ENCODE measurements at regions not wholly inside any gene's neighbourhood (a gene's known extent, or its start where the extent isn't known, plus 50 kb on each side); places are given as distances from the start of the nearest gene placed in this dataset.

DNA sequence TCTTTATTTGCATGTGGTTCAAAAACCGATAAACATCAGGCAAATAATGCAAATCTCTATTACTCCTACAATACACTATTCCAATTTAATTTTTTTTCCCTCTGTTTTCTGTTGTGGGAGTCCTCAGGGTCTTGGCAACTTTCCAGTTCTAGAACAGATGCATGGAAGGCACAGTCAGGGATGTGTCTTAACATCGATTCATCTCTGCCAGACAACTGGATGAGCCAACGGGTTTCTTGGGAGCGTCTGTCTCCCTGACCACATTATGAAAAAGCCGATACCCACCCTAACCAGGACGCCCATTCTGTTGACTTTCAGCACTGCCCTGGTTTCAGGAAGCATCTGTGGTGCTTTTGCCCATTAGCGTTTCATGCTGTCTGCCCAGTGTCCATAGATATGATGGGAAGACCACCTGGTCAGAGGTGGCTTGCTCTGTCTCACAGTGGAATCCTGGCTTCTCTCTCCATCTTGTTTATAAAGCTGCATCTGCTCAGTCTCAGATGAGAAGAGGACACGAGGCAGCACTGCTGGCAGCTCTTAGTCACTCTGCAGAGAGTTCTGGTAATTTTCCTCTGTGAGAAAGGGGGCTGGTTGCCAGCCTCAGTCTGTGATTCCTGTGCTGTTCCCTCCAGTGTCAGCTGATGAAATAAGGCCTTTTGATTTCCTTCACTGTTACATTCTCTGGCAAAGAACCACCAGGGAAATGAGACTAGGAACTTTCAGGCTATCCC, 57.9 kb upstream of the KCNE4 start:
- WGBS, 3 donors, result 53 to 70% (median 65%) methylated on average over 8 of the region's 8 CpGs
- no peaks in the 10 kb centered on the region for H3K36me3 ChIP-seq (ENCODE audit: control insufficient read depth in 3 of 3, insufficient read depth in 2 of 3, low read depth in 1 of 3, low read length in 3 of 3)
- peak overlapping the region in 1 of 3 donors; percentile 84 for H3K27ac ChIP-seq (ENCODE audit: low read depth in 1 of 3, low read length in 2 of 3)
- H3K9me3 ChIP-seq (ENCODE audit: control insufficient read depth in 2 of 2, insufficient read depth in 1 of 2, low read depth in 1 of 2, low read length in 1 of 2), result no peaks in the 10 kb centered on the region
- FAIRE-seq, result no peak
- DNase-seq, result peak in 1 of 2 donors; percentile 18
- no peaks in the 10 kb centered on the region for H3K27me3 ChIP-seq (ENCODE audit: control insufficient read depth in 3 of 3, insufficient read depth in 3 of 3, low read length in 3 of 3)
- no peaks in the 10 kb centered on the region for H3K4me1 ChIP-seq (ENCODE audit: control insufficient read depth in 3 of 3, insufficient read depth in 2 of 3, low read depth in 1 of 3, low read length in 2 of 3)
- no peak overlapping the region for H3K4me3 ChIP-seq (ENCODE audit: low read depth in 1 of 3, low read length in 3 of 3)

DNA sequence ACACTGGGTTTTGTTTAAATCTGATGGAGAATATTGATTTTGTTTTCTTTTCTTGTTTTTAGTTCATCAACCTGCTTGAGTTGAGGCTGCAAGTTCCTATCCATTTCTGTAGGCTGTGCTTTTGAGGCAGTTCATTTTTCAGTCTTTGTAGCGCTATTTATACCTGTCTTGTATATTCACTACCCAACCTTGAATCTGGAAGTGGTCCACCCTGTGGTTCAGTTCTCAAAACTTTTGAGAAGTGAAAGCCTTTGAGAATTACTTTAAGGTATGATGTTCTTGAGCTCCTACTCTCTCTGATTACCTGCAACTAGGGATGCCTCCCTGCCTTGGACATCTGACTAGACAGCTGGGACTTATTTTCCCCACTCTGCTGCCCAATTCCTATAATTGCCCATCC, 53.5 kb upstream of the KCNE4 start:
- DNase-seq (no peak), FAIRE-seq (no peak)
- Histone ChIP-seq H3K27ac (ENCODE audit: low read depth in 1 of 3, low read length in 2 of 3) (no peak overlapping the region), H3K4me1 (ENCODE audit: control insufficient read depth in 3 of 3, insufficient read depth in 2 of 3, low read depth in 1 of 3, low read length in 2 of 3) (no peaks in the 10 kb centered on the region), H3K9me3 (ENCODE audit: control insufficient read depth in 2 of 2, insufficient read depth in 1 of 2, low read depth in 1 of 2, low read length in 1 of 2) (no peaks in the 10 kb centered on the region), H3K27me3 (ENCODE audit: control insufficient read depth in 3 of 3, insufficient read depth in 3 of 3, low read length in 3 of 3) (no peaks in the 10 kb centered on the region), H3K36me3 (ENCODE audit: control insufficient read depth in 3 of 3, insufficient read depth in 2 of 3, low read depth in 1 of 3, low read length in 3 of 3) (no peaks in the 10 kb centered on the region), H3K4me3 (ENCODE audit: low read depth in 1 of 3, low read length in 3 of 3) (no peak overlapping the region)
- 90 to 96% (median 93%) methylated on average over 1 of the region's 1 CpG for WGBS, 3 donors

DNA sequence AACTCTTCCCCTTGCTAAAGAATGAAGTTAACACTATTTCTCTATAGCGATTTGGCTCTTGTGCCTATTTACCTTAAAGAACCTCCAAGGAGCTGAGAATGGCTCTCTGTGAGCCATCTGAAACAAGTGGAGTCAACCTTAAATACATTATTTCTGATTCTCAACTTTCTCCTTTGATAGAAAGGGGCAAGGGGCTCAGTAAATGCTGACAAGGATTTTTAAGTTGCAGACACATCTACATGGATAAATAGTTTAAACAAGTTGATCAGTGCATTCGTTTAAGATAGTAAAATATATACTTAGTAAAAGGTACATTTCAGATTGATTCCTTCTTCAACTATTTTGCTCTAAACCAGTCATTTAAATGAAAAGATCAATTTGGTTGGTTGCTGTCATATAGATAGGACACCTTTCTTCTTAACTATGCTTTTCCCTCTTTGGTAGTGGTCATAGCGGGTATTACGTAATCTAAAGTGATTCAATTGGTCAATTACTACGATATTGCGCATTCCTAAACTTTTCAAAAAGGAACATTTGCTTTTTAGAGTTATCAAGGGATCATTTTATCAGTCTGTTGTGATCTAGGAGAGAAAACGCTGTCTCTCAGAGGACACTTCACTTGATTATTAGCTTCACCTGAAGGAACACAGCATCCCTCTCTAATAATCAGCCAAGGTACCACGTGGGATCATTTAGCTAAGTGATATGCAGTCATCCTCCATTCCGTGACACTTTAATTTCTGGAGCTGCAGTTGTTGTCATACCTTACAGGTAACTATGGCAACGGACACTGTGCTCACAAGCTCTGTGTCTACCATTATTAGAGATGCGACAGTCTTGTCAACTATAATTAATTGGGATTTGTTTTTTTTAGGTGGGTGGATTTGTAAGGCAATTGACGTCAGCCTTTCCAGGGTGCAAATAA, 50.9 kb upstream of the KCNE4 start:
- Histone ChIP-seq H3K36me3 (ENCODE audit: control insufficient read depth in 3 of 3, insufficient read depth in 2 of 3, low read depth in 1 of 3, low read length in 3 of 3) (no peaks in the 10 kb centered on the region), H3K27ac (ENCODE audit: low read depth in 1 of 3, low read length in 2 of 3) (no peak overlapping the region), H3K4me1 (ENCODE audit: control insufficient read depth in 3 of 3, insufficient read depth in 2 of 3, low read depth in 1 of 3, low read length in 2 of 3) (no peaks in the 10 kb centered on the region), H3K4me3 (ENCODE audit: low read depth in 1 of 3, low read length in 3 of 3) (no peak overlapping the region), H3K9me3 (ENCODE audit: control insufficient read depth in 2 of 2, insufficient read depth in 1 of 2, low read depth in 1 of 2, low read length in 1 of 2) (no peaks in the 10 kb centered on the region), H3K27me3 (ENCODE audit: control insufficient read depth in 3 of 3, insufficient read depth in 3 of 3, low read length in 3 of 3) (no peaks in the 10 kb centered on the region)
- no peak for DNase-seq
- no peak for FAIRE-seq
- 73 to 81% (median 77%) methylated on average over 12 of the region's 12 CpGs for WGBS, 3 donors

DNA sequence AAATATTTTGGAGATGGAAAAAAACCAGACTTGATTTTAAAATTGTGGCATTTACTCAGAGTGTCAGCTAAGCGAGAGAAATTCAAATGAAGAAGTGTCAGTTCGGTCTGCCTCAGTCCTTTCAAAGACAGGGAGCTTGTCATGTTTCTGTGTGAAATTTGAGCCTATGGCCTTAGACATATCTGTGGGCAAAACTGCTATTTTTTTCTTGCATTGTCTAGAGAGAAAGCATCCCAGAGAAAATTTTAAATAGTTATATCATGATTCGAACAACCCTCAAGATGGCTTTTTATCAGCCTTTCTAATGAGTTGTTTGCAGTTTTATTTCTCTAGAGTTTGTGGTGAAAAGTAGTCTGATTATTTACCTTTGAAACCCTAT, 50.2 kb upstream of the KCNE4 start:
- no peaks in the 10 kb centered on the region for H3K27me3 ChIP-seq (ENCODE audit: control insufficient read depth in 3 of 3, insufficient read depth in 3 of 3, low read length in 3 of 3)
- no peaks in the 10 kb centered on the region for H3K9me3 ChIP-seq (ENCODE audit: control insufficient read depth in 2 of 2, insufficient read depth in 1 of 2, low read depth in 1 of 2, low read length in 1 of 2)
- no peak for DNase-seq
- H3K36me3 ChIP-seq (ENCODE audit: control insufficient read depth in 3 of 3, insufficient read depth in 2 of 3, low read depth in 1 of 3, low read length in 3 of 3), result no peaks in the 10 kb centered on the region
- WGBS, 3 donors, result 84 to 90% (median 88%) methylated on average over 3 of the region's 3 CpGs
- H3K27ac ChIP-seq (ENCODE audit: low read depth in 1 of 3, low read length in 2 of 3), result no peak overlapping the region
- no peak overlapping the region for H3K4me3 ChIP-seq (ENCODE audit: low read depth in 1 of 3, low read length in 3 of 3)
- no peaks in the 10 kb centered on the region for H3K4me1 ChIP-seq (ENCODE audit: control insufficient read depth in 3 of 3, insufficient read depth in 2 of 3, low read depth in 1 of 3, low read length in 2 of 3)
- no peak for FAIRE-seq
